Peyer's patch (tissue), 4 donors: ENCODE measurements at regions not wholly inside any gene's neighbourhood (a gene's known extent, or its start where the extent isn't known, plus 50 kb on each side); places are given as distances from the start of the nearest gene placed in this dataset.

Experiments used
- POLR2A ChIP-seq, 2 donors: fragments of 450-650 bp; IDR thresholded peaks; one replicate each; pipeline ENCODE4 v1.5.1; 2017; ENCODE audit warnings: antibody characterized with exemption in 2 of 2, mild to moderate bottlenecking in 2 of 2, moderate library complexity in 2 of 2
- TF ChIP-seq, protein P1 (sequence below), 6 experiments: fragments of 450-650 bp in 4 of 6; fragments of 200-600 bp in 2 of 6; sonication (generic) in 1 of 6; IDR thresholded peaks; one replicate each; pipeline ENCODE4 v1.5.1; 2017 to 2019; ENCODE audit warnings: antibody characterized with exemption in 6 of 6, mild to moderate bottlenecking in 3 of 6, moderate library complexity in 1 of 6

DNA sequence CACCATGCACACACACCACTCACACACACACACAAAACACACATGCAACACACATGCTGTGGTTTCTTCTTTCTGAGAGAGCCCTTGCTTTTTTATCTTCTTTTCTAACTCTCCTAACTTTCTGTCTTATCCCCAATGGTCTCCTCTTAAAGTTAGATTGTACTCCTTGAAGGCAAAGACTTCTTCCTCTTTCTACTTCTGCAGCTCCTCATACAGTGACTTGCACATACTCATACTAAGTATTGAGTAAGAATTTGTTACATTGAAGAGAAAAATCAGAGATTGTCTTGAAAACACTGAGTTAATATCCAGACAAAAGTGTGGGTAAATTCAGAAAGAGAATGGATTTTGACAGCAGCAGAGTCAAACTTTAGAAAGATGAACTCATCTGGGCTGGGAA, 64.4 kb downstream of the GTPBP8 start:
- TF ChIP-seq, protein P1, sequence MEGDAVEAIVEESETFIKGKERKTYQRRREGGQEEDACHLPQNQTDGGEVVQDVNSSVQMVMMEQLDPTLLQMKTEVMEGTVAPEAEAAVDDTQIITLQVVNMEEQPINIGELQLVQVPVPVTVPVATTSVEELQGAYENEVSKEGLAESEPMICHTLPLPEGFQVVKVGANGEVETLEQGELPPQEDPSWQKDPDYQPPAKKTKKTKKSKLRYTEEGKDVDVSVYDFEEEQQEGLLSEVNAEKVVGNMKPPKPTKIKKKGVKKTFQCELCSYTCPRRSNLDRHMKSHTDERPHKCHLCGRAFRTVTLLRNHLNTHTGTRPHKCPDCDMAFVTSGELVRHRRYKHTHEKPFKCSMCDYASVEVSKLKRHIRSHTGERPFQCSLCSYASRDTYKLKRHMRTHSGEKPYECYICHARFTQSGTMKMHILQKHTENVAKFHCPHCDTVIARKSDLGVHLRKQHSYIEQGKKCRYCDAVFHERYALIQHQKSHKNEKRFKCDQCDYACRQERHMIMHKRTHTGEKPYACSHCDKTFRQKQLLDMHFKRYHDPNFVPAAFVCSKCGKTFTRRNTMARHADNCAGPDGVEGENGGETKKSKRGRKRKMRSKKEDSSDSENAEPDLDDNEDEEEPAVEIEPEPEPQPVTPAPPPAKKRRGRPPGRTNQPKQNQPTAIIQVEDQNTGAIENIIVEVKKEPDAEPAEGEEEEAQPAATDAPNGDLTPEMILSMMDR (IDR thresholded peaks at IDR 0.05) = no peak
- TF ChIP-seq POLR2A (IDR thresholded peaks at IDR 0.05) = no peak
